Panc1 (cell line): ENCODE measurements at regions not wholly inside any gene's neighbourhood (a gene's known extent, or its start where the extent isn't known, plus 50 kb on each side); places are given as distances from the start of the nearest gene placed in this dataset.

Source experiments
- ATAC-seq: fragments of 200-7000 bp; cut with Tn5 transposase; 2 replicates; pipeline ENCODE4 v1.9.1; 2020; ENCODE audit warnings: mild to moderate bottlenecking, moderate library complexity
- BruUV-seq: library from RNA; stranded (reverse); fragments of 400-500 nt; replicated peaks from 2 replicates; lab custom pipeline; 2021; lab: Mats Ljungman, UMichigan
- CTCF ChIA-PET: fragments of 300-600 bp; sonication (Branson Sonifier 250); formaldehyde crosslinking; loops from one replicate; lab custom pipeline; 2022; ENCODE audit warnings: antibody characterized with exemption; lab: Charles Lee
- POLR2A ChIA-PET: fragments of 300-600 bp; sonication (Branson Sonifier 250); formaldehyde crosslinking; loops from one replicate; lab custom pipeline; 2022; ENCODE audit warnings: antibody characterized with exemption; lab: Charles Lee
- DNase-seq: peaks from one replicate; pipeline ENCODE4 v3.0.0-alpha.2; 2010; ENCODE audit warnings: low read depth, low spot score
- H3K27ac ChIP-seq: 2 replicates; pipeline ENCODE4 v1.5.1; 2011; ENCODE audit warnings: mild to moderate bottlenecking, low read length, inconsistent platforms
- H3K27me3 ChIP-seq: fragments of 200-500 bp; sonication (Bioruptor generic); 2 replicates; pipeline ENCODE4 v1.6.0; 2014; ENCODE audit warnings: low read length, inconsistent platforms; ENCODE audit not compliant: control insufficient read depth, insufficient read depth
- H3K36me3 ChIP-seq: fragments of 200-500 bp; sonication (Bioruptor generic); 2 replicates; pipeline ENCODE4 v1.5.1; 2014; ENCODE audit warnings: inconsistent platforms, mild to moderate bottlenecking, low read length, moderate library complexity; ENCODE audit not compliant: control insufficient read depth, insufficient read depth
- H3K4me1 ChIP-seq: 2 replicates; pipeline ENCODE4 v1.5.1; 2011; ENCODE audit warnings: inconsistent platforms, mild to moderate bottlenecking, low read length, moderate library complexity; ENCODE audit not compliant: control insufficient read depth, insufficient read depth
- H3K4me3 ChIP-seq, 2 experiments: 2 replicates each; pipeline ENCODE4 v1.5.1; 2011 to 2012; ENCODE audit warnings: low read depth in 2 of 2, low read length in 2 of 2, mild to moderate bottlenecking in 2 of 2, inconsistent platforms in 1 of 2, moderate library complexity in 1 of 2
- H3K9me3 ChIP-seq: fragments of 200-500 bp; sonication (Bioruptor generic); 2 replicates; pipeline ENCODE4 v1.5.1; 2014; ENCODE audit warnings: low read depth, mild to moderate bottlenecking, inconsistent platforms, low read length, moderate library complexity; ENCODE audit not compliant: control insufficient read depth, insufficient read depth
- POLR2AphosphoS5 ChIP-seq: IDR thresholded peaks from 2 replicates; pipeline ENCODE4 v1.6.1; 2012; ENCODE audit warnings: mild to moderate bottlenecking, low read depth, low read length, moderate library complexity
- REST ChIP-seq, 2 experiments: IDR thresholded peaks; 2 replicates each; pipeline ENCODE4 v1.6.1; 2011 to 2012; ENCODE audit warnings: low read depth in 2 of 2, control low read depth in 1 of 2, low read length in 1 of 2, mild to moderate bottlenecking in 1 of 2, moderate library complexity in 1 of 2; ENCODE audit not compliant: insufficient read depth in 1 of 2
- SIN3A ChIP-seq: IDR thresholded peaks from 2 replicates; pipeline ENCODE4 v1.6.1; 2012; ENCODE audit warnings: low read depth, mild to moderate bottlenecking, low read length, moderate library complexity, borderline replicate concordance; ENCODE audit not compliant: insufficient read depth
- TCF7L2 ChIP-seq: IDR thresholded peaks from 2 replicates; pipeline ENCODE4 v1.6.1; 2011; ENCODE audit warnings: mild to moderate bottlenecking, low read depth, low read length, inconsistent platforms
- in situ Hi-C: cut with HindIII; loops from 2 replicates; pipeline ENCODE4 v1.10.0; 2016; ENCODE audit warnings: low sequenced_read_pairs, low pct_unique_long_range_greater_than_20kb
- intact Hi-C: fragments of 100-400 bp; cut with micrococcal nuclease; formaldehyde crosslinking; loops from one replicate; pipeline ENCODE4 v1.10.0; 2022; ENCODE audit not compliant: unreplicated experiment
- TF ChIP-seq, protein P1 (sequence below): fragments of 450-650 bp; IDR thresholded peaks from 2 replicates; pipeline ENCODE4 v1.5.1; 2017; ENCODE audit warnings: mild to moderate bottlenecking

- Histone ChIP-seq H3K4me1 (no peaks in the 10 kb centered on the region), H3K4me3 (no peak overlapping the region), H3K36me3 (no peaks in the 10 kb centered on the region), H3K27ac (no peak overlapping the region), H3K9me3 (no peaks in the 10 kb centered on the region), H3K27me3 (no peaks in the 10 kb centered on the region)
- no TSS peak for BruUV-seq
- TF ChIP-seq REST (IDR thresholded peaks at IDR 0.05; ENCODE audit: insufficient read depth in 1 of 2, low read depth in 2 of 2, low read length in 1 of 2): no peak
- TF ChIP-seq TCF7L2: no peak
- no peak for ATAC-seq
- in situ Hi-C loops: no loop called here
- DNase-seq: no peak
- POLR2A ChIA-PET: no interaction called here
- CTCF ChIA-PET: no interaction called here
- intact Hi-C loops: no loop called here
Observed at GRCh38 chr13:66040506-66040905, 1189.6 kb downstream of the PCDH9 start.

- CTCF ChIA-PET: no interaction called here
- intact Hi-C loops (no loop called here), in situ Hi-C loops (no loop called here)
- Histone ChIP-seq H3K9me3 (no peaks in the 10 kb centered on the region), H3K4me3 (no peak overlapping the region), H3K36me3 (no peaks in the 10 kb centered on the region), H3K4me1 (no peaks in the 10 kb centered on the region), H3K27ac (no peak overlapping the region), H3K27me3 (no peaks in the 10 kb centered on the region)
- ATAC-seq (no peak), DNase-seq (no peak)
- POLR2A ChIA-PET: no interaction called here
- TF ChIP-seq REST (IDR thresholded peaks at IDR 0.05; ENCODE audit: insufficient read depth in 1 of 2, low read depth in 2 of 2, low read length in 1 of 2) (no peak), SIN3A (no peak), POLR2AphosphoS5 (no peak), TCF7L2 (no peak)
- TF ChIP-seq, protein P1, sequence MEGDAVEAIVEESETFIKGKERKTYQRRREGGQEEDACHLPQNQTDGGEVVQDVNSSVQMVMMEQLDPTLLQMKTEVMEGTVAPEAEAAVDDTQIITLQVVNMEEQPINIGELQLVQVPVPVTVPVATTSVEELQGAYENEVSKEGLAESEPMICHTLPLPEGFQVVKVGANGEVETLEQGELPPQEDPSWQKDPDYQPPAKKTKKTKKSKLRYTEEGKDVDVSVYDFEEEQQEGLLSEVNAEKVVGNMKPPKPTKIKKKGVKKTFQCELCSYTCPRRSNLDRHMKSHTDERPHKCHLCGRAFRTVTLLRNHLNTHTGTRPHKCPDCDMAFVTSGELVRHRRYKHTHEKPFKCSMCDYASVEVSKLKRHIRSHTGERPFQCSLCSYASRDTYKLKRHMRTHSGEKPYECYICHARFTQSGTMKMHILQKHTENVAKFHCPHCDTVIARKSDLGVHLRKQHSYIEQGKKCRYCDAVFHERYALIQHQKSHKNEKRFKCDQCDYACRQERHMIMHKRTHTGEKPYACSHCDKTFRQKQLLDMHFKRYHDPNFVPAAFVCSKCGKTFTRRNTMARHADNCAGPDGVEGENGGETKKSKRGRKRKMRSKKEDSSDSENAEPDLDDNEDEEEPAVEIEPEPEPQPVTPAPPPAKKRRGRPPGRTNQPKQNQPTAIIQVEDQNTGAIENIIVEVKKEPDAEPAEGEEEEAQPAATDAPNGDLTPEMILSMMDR: no peak
- no TSS peak for BruUV-seq
Observed at GRCh38 chr13:66037096-66037495, 1193.0 kb downstream of the PCDH9 start.
